Astrocyte of the cerebellum (primary cell): ENCODE measurements at regions not wholly inside any gene's neighbourhood (a gene's known extent, or its start where the extent isn't known, plus 50 kb on each side); places are given as distances from the start of the nearest gene placed in this dataset.

Experiments
- DNase-seq: peaks from one replicate; pipeline ENCODE4 v3.0.0-alpha.2; 2011; ENCODE audit warnings: low read depth
- H3K4me3 ChIP-seq: 2 replicates; pipeline ENCODE4 v1.5.1; 2011; ENCODE audit warnings: mild to moderate bottlenecking, low read depth, low read length, moderate library complexity
- CTCF ChIP-seq: IDR thresholded peaks from 2 replicates; pipeline ENCODE4 v1.5.1; 2012; ENCODE audit warnings: low read length, low read depth, moderate library complexity, mild to moderate bottlenecking; ENCODE audit errors: missing control alignments
- in situ Hi-C: cut with HindIII; loops from 2 replicates; pipeline ENCODE4 v1.10.0; 2017; ENCODE audit warnings: low sequenced_read_pairs

- H3K4me3 ChIP-seq = no peak overlapping the region
- DNase-seq = no peak
- in situ Hi-C loops = no loop called here
- no peak for TF ChIP-seq CTCF
Observed at GRCh38 chr3:116929505-116930222, 220.1 kb downstream of the TUSC7 start.

GRCh38 chr3:116930786-116931185 lies 221.2 kb downstream of the TUSC7 start:
- no peak for DNase-seq
- in situ Hi-C loops = no loop called here
- no peak for TF ChIP-seq CTCF
- H3K4me3 ChIP-seq = no peak overlapping the region

GRCh38 chr3:116939091-116939490 lies 229.5 kb downstream of the TUSC7 start:
- in situ Hi-C loops = no loop called here
- no peak overlapping the region for H3K4me3 ChIP-seq
- no peak for DNase-seq
- TF ChIP-seq CTCF = no peak

GRCh38 chr3:116939550-116939949 lies 230.0 kb downstream of the TUSC7 start:
- TF ChIP-seq CTCF = no peak
- no peak overlapping the region for H3K4me3 ChIP-seq
- no peak for DNase-seq
- in situ Hi-C loops = no loop called here

- in situ Hi-C loops = no loop called here
- H3K4me3 ChIP-seq = no peak overlapping the region
- DNase-seq = no peak
- no peak for TF ChIP-seq CTCF
Observed at GRCh38 chr3:116940719-116941118, 231.1 kb downstream of the TUSC7 start.

- no peak overlapping the region for H3K4me3 ChIP-seq
- in situ Hi-C loops = no loop called here
- no peak for DNase-seq
- TF ChIP-seq CTCF = no peak
Observed at GRCh38 chr3:116946376-116946775, 236.8 kb downstream of the TUSC7 start.
